Fibroblast of pulmonary artery (primary cell): ENCODE measurements at regions not wholly inside any gene's neighbourhood (a gene's known extent, or its start where the extent isn't known, plus 50 kb on each side); places are given as distances from the start of the nearest gene placed in this dataset.
"Not testable (repeated sequence)": the region's sequence is repeated elsewhere in the genome, so short reads cannot be mapped to it uniquely, and the experiment has no call there.

Experiments used
- DNase-seq: peaks from one replicate; pipeline ENCODE4 v3.0.0-alpha.2; 2010; ENCODE audit warnings: low read depth
- H3K4me3 ChIP-seq: replicated peaks from 2 replicates; pipeline ENCODE4 v1.5.1; 2011; ENCODE audit warnings: low read depth, mild to moderate bottlenecking, control low read depth, low read length, moderate library complexity
- CTCF ChIP-seq: IDR thresholded peaks from 2 replicates; pipeline ENCODE4 v1.5.1; 2011; ENCODE audit warnings: mild to moderate bottlenecking, control low read depth, low read length, inconsistent platforms; ENCODE audit errors: missing control alignments

- TF ChIP-seq CTCF = no peak
- no peak for DNase-seq
- no peak overlapping the region for H3K4me3 ChIP-seq
Observed at GRCh38 chrX:110532581-110532931, 173.9 kb downstream of the RTL9 start.

- no peak overlapping the region for H3K4me3 ChIP-seq
- no peak for DNase-seq
- no peak for TF ChIP-seq CTCF
Observed at GRCh38 chrX:110536816-110537215, 178.2 kb downstream of the RTL9 start.

- DNase-seq = no peak
- TF ChIP-seq CTCF = no peak
- no peak overlapping the region for H3K4me3 ChIP-seq
Observed at GRCh38 chrX:110541266-110541665, 182.6 kb downstream of the RTL9 start.

DNA sequence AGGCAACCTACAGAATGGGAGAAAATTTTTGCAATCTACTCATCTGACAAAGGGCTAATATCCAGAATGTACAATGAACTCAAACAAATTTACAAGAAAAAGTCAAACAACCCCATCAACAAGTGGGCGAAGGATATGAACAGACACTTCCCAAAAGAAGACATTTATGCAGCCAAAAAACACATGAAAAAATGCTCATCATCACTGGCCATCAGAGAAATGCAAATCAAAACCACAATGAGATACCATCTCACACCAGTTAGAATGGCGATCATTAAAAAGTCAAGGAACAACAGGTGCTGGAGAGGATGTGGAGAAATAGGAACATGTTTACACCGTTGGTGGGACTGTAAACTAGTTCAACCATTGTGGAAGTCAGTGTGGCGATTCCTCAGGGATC is 192.2 kb downstream of the RTL9 start:
- H3K4me3 ChIP-seq = not testable (repeated sequence)

GRCh38 chrX:110557864-110558263 is 199.2 kb downstream of the RTL9 start:
- TF ChIP-seq CTCF = no peak
- H3K4me3 ChIP-seq = no peak overlapping the region
- DNase-seq = no peak

More for the DNA sequence above, 192.2 kb downstream of the RTL9 start:
- not testable (repeated sequence) for DNase-seq

- no peak for TF ChIP-seq CTCF
- no peak overlapping the region for H3K4me3 ChIP-seq
- DNase-seq = no peak
Observed at GRCh38 chrX:110558406-110558805, 199.8 kb downstream of the RTL9 start.

- H3K4me3 ChIP-seq = no peak overlapping the region
- peak; percentile 3 for DNase-seq
- no peak for TF ChIP-seq CTCF
Observed at GRCh38 chrX:110561034-110561433, 202.4 kb downstream of the RTL9 start.

- DNase-seq = no peak
- TF ChIP-seq CTCF = no peak
- no peak overlapping the region for H3K4me3 ChIP-seq
Observed at GRCh38 chrX:110563282-110563681, 204.6 kb downstream of the RTL9 start.
